Left lung (tissue), 4 donors: ENCODE measurements at regions not wholly inside any gene's neighbourhood (a gene's known extent, or its start where the extent isn't known, plus 50 kb on each side); places are given as distances from the start of the nearest gene placed in this dataset.
A peak's percentile ranks its signal among the peaks of the same experiment; 100 is the strongest.

ENCODE experiments used
- ATAC-seq: fragments of 200-7000 bp; cut with Tn5 transposase; one replicate; pipeline ENCODE4 v1.9.1; 2020; ENCODE audit warnings: moderate library complexity
- DNase-seq, 4 donors: peaks; one replicate each; pipeline ENCODE4 v3.0.0-alpha.2; 2013 to 2020
- H3K27ac ChIP-seq, 2 donors: fragments of 200-600 bp; sonication (generic) in 1 of 2; one replicate each; pipeline versions ENCODE4 v1.5.0 to v1.8.0; 2020 to 2021
- H3K27me3 ChIP-seq, 2 donors: fragments of 200-600 bp; sonication (generic) in 1 of 2; one replicate each; pipeline versions ENCODE4 v1.5.0 to v1.8.0; 2020 to 2021
- H3K36me3 ChIP-seq, 2 donors: fragments of 200-600 bp; sonication (generic) in 1 of 2; one replicate each; pipeline versions ENCODE4 v1.5.0 to v1.8.0; 2020 to 2021
- H3K4me1 ChIP-seq, 2 donors: fragments of 200-600 bp; one replicate each; pipeline ENCODE4 v1.8.0; 2021
- H3K4me3 ChIP-seq, 2 donors: fragments of 200-600 bp; sonication (generic) in 1 of 2; one replicate each; pipeline versions ENCODE4 v1.5.0 to v1.8.0; 2020 to 2021; ENCODE audit warnings: mild to moderate bottlenecking in 1 of 2
- H3K9me3 ChIP-seq, 2 donors: fragments of 200-600 bp; sonication (generic) in 1 of 2; one replicate each; pipeline versions ENCODE4 v1.5.0 to v1.8.0; 2020 to 2021
- CTCF ChIP-seq, 2 donors: fragments of 200-600 bp; sonication (generic) in 1 of 2; IDR thresholded peaks; one replicate each; pipeline versions ENCODE4 v1.5.0 to v1.8.0; 2021; ENCODE audit warnings: antibody characterized with exemption in 2 of 2
- intact Hi-C, 2 donors: fragments of 100-400 bp; cut with DNase I; formaldehyde crosslinking; loops; one replicate each; pipeline versions ENCODE4 v1.11.2 to v1.14.2; 2022
- donor health status: DM: no; HTN: yes; CAD: no.
- donor health status: DM: no; HTN: no; CAD: no.

- DNase-seq (peak in 1 of 4 donors; percentile 67), ATAC-seq (no peak)
- H3K4me1 ChIP-seq, result peaks cover 5 to 12% of the 10 kb centered on the region in 2 donors
- peaks cover 0 to 19% of the 10 kb centered on the region in 2 donors for H3K27me3 ChIP-seq
- intact Hi-C loops, result no loop called here
- H3K4me3 ChIP-seq, result no peak overlapping the region
- TF ChIP-seq CTCF (IDR thresholded peaks at IDR 0.05), result no peak
- H3K27ac ChIP-seq, result no peak overlapping the region
- H3K36me3 ChIP-seq, result no peaks in the 10 kb centered on the region
- no peaks in the 10 kb centered on the region for H3K9me3 ChIP-seq
These were observed 95.9 kb upstream of the CIBAR2 start for GRCh38 chr16:85208181-85208580.

GRCh38 chr16:85208643-85209520 is 96.6 kb upstream of the CIBAR2 start:
- Histone ChIP-seq H3K27me3 (peaks cover 0 to 19% of the 10 kb centered on the region in 2 donors), H3K4me1 (peaks cover 5 to 12% of the 10 kb centered on the region in 2 donors), H3K27ac (no peak overlapping the region), H3K9me3 (no peaks in the 10 kb centered on the region), H3K36me3 (no peaks in the 10 kb centered on the region), H3K4me3 (no peak overlapping the region)
- TF ChIP-seq CTCF (IDR thresholded peaks at IDR 0.05), result no peak
- DNase-seq, result peak in 1 of 4 donors; percentile 42
- ATAC-seq, result no peak
- intact Hi-C loops, result no loop called here

- Histone ChIP-seq H3K9me3 (no peaks in the 10 kb centered on the region), H3K4me1 (peaks cover 5 to 12% of the 10 kb centered on the region in 2 donors), H3K27ac (no peak overlapping the region), H3K27me3 (peaks cover 0 to 19% of the 10 kb centered on the region in 2 donors), H3K36me3 (no peaks in the 10 kb centered on the region), H3K4me3 (no peak overlapping the region)
- peak in 1 of 4 donors; percentile 61 for DNase-seq
- no peak for TF ChIP-seq CTCF (IDR thresholded peaks at IDR 0.05)
- intact Hi-C loops, result no loop called here
- no peak for ATAC-seq
These were observed 97.4 kb upstream of the CIBAR2 start for GRCh38 chr16:85209526-85210121.

- intact Hi-C loops, result no loop called here
- Histone ChIP-seq H3K36me3 (no peaks in the 10 kb centered on the region), H3K27ac (no peak overlapping the region), H3K27me3 (peaks cover 0 to 19% of the 10 kb centered on the region in 2 donors), H3K4me1 (peaks cover 5 to 12% of the 10 kb centered on the region in 2 donors), H3K9me3 (no peaks in the 10 kb centered on the region), H3K4me3 (no peak overlapping the region)
- TF ChIP-seq CTCF (IDR thresholded peaks at IDR 0.05), result no peak
- peak in 1 of 4 donors; percentile 8 for DNase-seq
- ATAC-seq, result no peak
These were observed 98.3 kb upstream of the CIBAR2 start for GRCh38 chr16:85210423-85211169.
